H1 (cell line): ENCODE measurements at regions not wholly inside any gene's neighbourhood (a gene's known extent, or its start where the extent isn't known, plus 50 kb on each side); places are given as distances from the start of the nearest gene placed in this dataset.

Source experiments
- CTCF ChIA-PET: fragments of 300-600 bp; sonication (Branson Sonifier 250); formaldehyde crosslinking; loops from one replicate; lab custom pipeline; 2021; ENCODE audit not compliant: partially characterized antibody; lab: Charles Lee
- POLR2A ChIA-PET: fragments of 300-600 bp; sonication (Branson Sonifier 250); formaldehyde crosslinking; loops from one replicate; lab custom pipeline; 2021; ENCODE audit warnings: inconsistent platforms; ENCODE audit not compliant: partially characterized antibody; lab: Charles Lee
- DNase-seq, 2 experiments: peaks; one replicate each; pipeline versions ENCODE4 v3.0.0 to v3.0.0-alpha.2; 2010 to 2022; ENCODE audit warnings: low spot score in 2 of 2, low read depth in 1 of 2, mixed read lengths in 1 of 2
- FAIRE-seq: peaks from 2 replicates; lab custom pipeline; 2011; peaks lifted over from hg19 to GRCh38; lab: Jason Lieb, UNC
- H2AFZ ChIP-seq: 2 replicates; pipeline ENCODE4 v1.8.1; 2012; ENCODE audit warnings: low read length, inconsistent platforms
- H2AK5ac ChIP-seq: 2 replicates; pipeline ENCODE4 v1.6.1; 2013; ENCODE audit warnings: low read depth, low read length
- H2BK120ac ChIP-seq: replicated peaks from 2 replicates; pipeline ENCODE3; 2013; ENCODE audit warnings: low read depth, low read length, inconsistent platforms
- H2BK12ac ChIP-seq: 2 replicates; pipeline ENCODE4 v1.6.1; 2013; ENCODE audit warnings: low read depth, low read length
- H2BK15ac ChIP-seq: 2 replicates; pipeline ENCODE4 v1.6.1; 2013; ENCODE audit warnings: low read length
- H2BK20ac ChIP-seq: 2 replicates; pipeline ENCODE4 v1.6.1; 2013; ENCODE audit warnings: low read length
- H2BK5ac ChIP-seq: 2 replicates; pipeline ENCODE4 v1.6.1; 2013; ENCODE audit warnings: low read depth, low read length
- H3K14ac ChIP-seq: 2 replicates; pipeline ENCODE4 v1.6.1; 2013; ENCODE audit warnings: inconsistent platforms; ENCODE audit not compliant: insufficient read length
- H3K18ac ChIP-seq: 2 replicates; pipeline ENCODE4 v1.6.1; 2013; ENCODE audit warnings: low read length; ENCODE audit errors: extremely low read depth
- H3K23ac ChIP-seq: 2 replicates; pipeline ENCODE4 v1.6.1; 2013; ENCODE audit warnings: inconsistent platforms; ENCODE audit not compliant: insufficient read length
- H3K23me2 ChIP-seq: 2 replicates; pipeline ENCODE4 v1.6.1; 2013; ENCODE audit warnings: low read depth, low read length
- H3K27ac ChIP-seq: 2 replicates; pipeline ENCODE4 v1.6.1; 2011; ENCODE audit warnings: low read depth, low read length, inconsistent platforms
- H3K27me3 ChIP-seq, 4 experiments: replicated peaks in 1 of 4; 1 replicate in 1 of 4; 2 replicates in 3 of 4; pipeline versions ENCODE4 v1.6.1 to v1.8.1; 2011 to 2013; ENCODE audit warnings: low read length in 3 of 4, mild to moderate bottlenecking in 3 of 4, inconsistent platforms in 2 of 4, mixed read lengths in 2 of 4, moderate library complexity in 1 of 4; ENCODE audit not compliant: control insufficient read depth in 3 of 4, insufficient read depth in 3 of 4; ENCODE audit errors: extremely low read depth in 1 of 4
- H3K36me3 ChIP-seq, 4 experiments: 2 replicates each; pipeline versions ENCODE4 v1.6.1 to v1.8.1; 2011 to 2013; ENCODE audit warnings: mild to moderate bottlenecking in 4 of 4, low read length in 3 of 4, moderate library complexity in 2 of 4, control low read depth in 1 of 4, inconsistent platforms in 1 of 4; ENCODE audit not compliant: insufficient read depth in 4 of 4, control insufficient read depth in 2 of 4
- H3K4ac ChIP-seq: replicated peaks from 2 replicates; pipeline ENCODE3; 2013; ENCODE audit warnings: low read length, low read depth, mixed read lengths, inconsistent platforms; ENCODE audit not compliant: insufficient read length
- H3K4me1 ChIP-seq, 4 experiments: replicated peaks in 1 of 4; 1 replicate in 1 of 4; 2 replicates in 3 of 4; pipeline versions ENCODE4 v1.6.1 to v1.8.1; 2011 to 2013; ENCODE audit warnings: low read length in 3 of 4, inconsistent platforms in 2 of 4, mixed read lengths in 1 of 4; ENCODE audit not compliant: insufficient read depth in 4 of 4, control insufficient read depth in 3 of 4
- H3K4me2 ChIP-seq, 2 experiments: 2 replicates each; pipeline versions ENCODE4 v1.6.1 to v1.8.1; 2011 to 2013; ENCODE audit warnings: low read depth in 2 of 2, low read length in 2 of 2, control low read depth in 1 of 2, inconsistent platforms in 1 of 2, mild to moderate bottlenecking in 1 of 2; ENCODE audit not compliant: insufficient read depth in 1 of 2
- H3K4me3 ChIP-seq, 4 experiments: fragments of 200-600, 300-600 bp in 1 of 4; sonication (generic), shearing (Covaris generic), sonication (Bioruptor Twin) in 1 of 4; 2 replicates each; pipeline versions ENCODE4 v1.5.1 to v1.8.1; 2011 to 2016; ENCODE audit warnings: low read length in 4 of 4, low read depth in 3 of 4, control low read depth in 2 of 4, inconsistent platforms in 2 of 4, mild to moderate bottlenecking in 2 of 4, mixed read lengths in 1 of 4, moderate library complexity in 1 of 4; ENCODE audit not compliant: insufficient read depth in 2 of 4; ENCODE audit errors: extremely low read depth in 1 of 4
- H3K56ac ChIP-seq: replicated peaks from 2 replicates; pipeline ENCODE3; 2013; ENCODE audit warnings: low read depth, mild to moderate bottlenecking, mixed read lengths, low read length, inconsistent platforms; ENCODE audit not compliant: insufficient read length
- H3K79me1 ChIP-seq: 2 replicates; pipeline ENCODE4 v1.6.1; 2013; ENCODE audit warnings: low read depth, low read length, control low read depth
- H3K79me2 ChIP-seq, 2 experiments: 2 replicates each; pipeline versions ENCODE4 v1.6.1 to v1.8.1; 2012 to 2013; ENCODE audit warnings: low read length in 2 of 2, mild to moderate bottlenecking in 2 of 2, inconsistent platforms in 1 of 2; ENCODE audit not compliant: insufficient read depth in 2 of 2, control insufficient read depth in 1 of 2
- H3K9ac ChIP-seq, 4 experiments: replicated peaks in 1 of 4; 1 replicate in 1 of 4; 2 replicates in 3 of 4; pipeline versions ENCODE4 v1.6.1 to v1.8.1; 2011 to 2013; ENCODE audit warnings: low read depth in 3 of 4, low read length in 3 of 4, control low read depth in 2 of 4, mild to moderate bottlenecking in 2 of 4, moderate library complexity in 2 of 4, inconsistent platforms in 1 of 4; ENCODE audit errors: extremely low read depth in 1 of 4
- H3K9me3 ChIP-seq, 2 experiments: 2 replicates each; pipeline versions ENCODE4 v1.6.1 to v1.8.1; 2012 to 2013; ENCODE audit warnings: mild to moderate bottlenecking in 2 of 2, moderate library complexity in 2 of 2, control low read depth in 1 of 2, inconsistent platforms in 1 of 2, low read depth in 1 of 2, low read length in 1 of 2, mixed read lengths in 1 of 2; ENCODE audit not compliant: insufficient read depth in 2 of 2
- H4K20me1 ChIP-seq, 2 experiments: replicated peaks in 1 of 2; 2 replicates each; pipeline versions ENCODE3 to v1.8.1; 2011 to 2013; ENCODE audit warnings: inconsistent platforms in 2 of 2, low read length in 2 of 2, mild to moderate bottlenecking in 1 of 2; ENCODE audit not compliant: insufficient read depth in 2 of 2, control insufficient read depth in 1 of 2
- H4K5ac ChIP-seq: 2 replicates; pipeline ENCODE4 v1.6.1; 2013; ENCODE audit warnings: low read length, low read depth, mixed read lengths, inconsistent platforms; ENCODE audit not compliant: insufficient read length
- H4K8ac ChIP-seq: 2 replicates; pipeline ENCODE4 v1.8.0; 2013; ENCODE audit warnings: mild to moderate bottlenecking, moderate library complexity, low read length, inconsistent platforms; ENCODE audit not compliant: insufficient read depth; ENCODE audit errors: extremely low read depth
- H4K91ac ChIP-seq: replicated peaks from 2 replicates; pipeline ENCODE3; 2013; ENCODE audit warnings: low read length, mixed read lengths, inconsistent platforms; ENCODE audit not compliant: insufficient read length
- NRF1 ChIP-seq: IDR thresholded peaks from 2 replicates; pipeline ENCODE4 v1.6.1; 2011; ENCODE audit warnings: mild to moderate bottlenecking, low read depth, low read length, improper control_type of control experiment
- TF ChIP-seq, protein P1 (sequence below): IDR thresholded peaks from 2 replicates; pipeline ENCODE4 v1.6.1; 2012; ENCODE audit warnings: low read length, inconsistent platforms

DNA sequence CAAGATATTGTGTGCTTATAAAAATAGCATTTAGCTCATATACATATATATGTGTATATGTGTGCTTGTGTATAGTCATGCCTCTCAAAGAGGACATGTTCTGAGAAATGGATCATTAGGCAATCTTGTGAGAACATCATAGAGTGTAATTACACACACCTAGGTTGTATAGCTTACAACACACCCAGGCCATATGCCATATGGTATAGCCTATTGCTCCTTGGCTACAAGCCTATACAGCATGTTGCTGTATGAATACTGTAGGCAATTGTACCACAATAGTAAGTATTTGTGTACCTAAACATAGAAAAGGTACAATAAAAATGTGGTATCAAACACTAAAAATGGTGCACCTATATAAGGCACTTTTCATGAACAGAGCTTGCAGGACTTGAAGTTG lies 1510.5 kb upstream of the LRRTM3 start:
- Histone ChIP-seq H3K14ac (no peak overlapping the region), H2BK20ac (no peak overlapping the region), H3K9ac (no peak overlapping the region), H3K9me3 (peaks cover 0 to 7% of the 10 kb centered on the region in 2 experiments; a peak in 1 of 4 replicates), H4K8ac (no peak overlapping the region), H3K18ac (no peak overlapping the region), H2BK5ac (no peak overlapping the region), H3K4me1 (no peaks in the 10 kb centered on the region), H4K20me1 (no peaks in the 10 kb centered on the region), H2AK5ac (no peak overlapping the region), H3K56ac (no peak overlapping the region), H3K4me2 (no peak overlapping the region), H3K23ac (no peak overlapping the region), H4K91ac (no peak overlapping the region), H3K27me3 (no peaks in the 10 kb centered on the region), H4K5ac (no peak overlapping the region), H3K4ac (no peak overlapping the region), H2BK12ac (no peak overlapping the region), H3K23me2 (no peaks in the 10 kb centered on the region), H3K79me1 (no peaks in the 10 kb centered on the region), H3K79me2 (no peaks in the 10 kb centered on the region), H2AFZ (no peak overlapping the region), H3K36me3 (no peaks in the 10 kb centered on the region), H2BK15ac (no peak overlapping the region), H2BK120ac (no peak overlapping the region), H3K27ac (no peak overlapping the region), H3K4me3 (no peak overlapping the region)
- ChIA-PET POLR2A (interaction anchor here (0.6 kb wide), 1 partner anchor 159 kb away, joined by 3 read pairs; no protein-coding TSS in a partner anchor), CTCF (interaction anchor here (1.2 kb wide), 1 partner anchor 15 kb away, joined by 3 read pairs; no protein-coding TSS in a partner anchor)
- FAIRE-seq (no peak), DNase-seq (no peak)
- TF ChIP-seq NRF1: no peak
- TF ChIP-seq, protein P1, sequence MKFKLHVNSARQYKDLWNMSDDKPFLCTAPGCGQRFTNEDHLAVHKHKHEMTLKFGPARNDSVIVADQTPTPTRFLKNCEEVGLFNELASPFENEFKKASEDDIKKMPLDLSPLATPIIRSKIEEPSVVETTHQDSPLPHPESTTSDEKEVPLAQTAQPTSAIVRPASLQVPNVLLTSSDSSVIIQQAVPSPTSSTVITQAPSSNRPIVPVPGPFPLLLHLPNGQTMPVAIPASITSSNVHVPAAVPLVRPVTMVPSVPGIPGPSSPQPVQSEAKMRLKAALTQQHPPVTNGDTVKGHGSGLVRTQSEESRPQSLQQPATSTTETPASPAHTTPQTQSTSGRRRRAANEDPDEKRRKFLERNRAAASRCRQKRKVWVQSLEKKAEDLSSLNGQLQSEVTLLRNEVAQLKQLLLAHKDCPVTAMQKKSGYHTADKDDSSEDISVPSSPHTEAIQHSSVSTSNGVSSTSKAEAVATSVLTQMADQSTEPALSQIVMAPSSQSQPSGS: no peak
